Stimulated activated naive B cell treated with anti-CD40 and anti-IgM and Interleukin-4, amounts not matched to agents 10 μg/mL and 1 μg/mL and 100 μg/mL, for 72 hours (primary cell): ENCODE measurements at regions not wholly inside any gene's neighbourhood (a gene's known extent, or its start where the extent isn't known, plus 50 kb on each side); places are given as distances from the start of the nearest gene placed in this dataset.

ENCODE experiments used
- ATAC-seq, 2 donors: fragments of 150-1000 bp; cut with Tn5 transposase; replicated peaks; 2 replicates each; pipeline ENCODE4 v1.10.0; 2021; ENCODE audit warnings: moderate library complexity in 1 of 2
- DNase-seq: peaks from one replicate; pipeline ENCODE4 v3.0.0; 2021
- H3K27ac Mint-ChIP-seq: one replicate; pipeline ENCODE4 v1.8.0; 2022; ENCODE audit warnings: mild to moderate bottlenecking, mixed read lengths
- H3K27me3 Mint-ChIP-seq, 2 donors: one replicate each; pipeline ENCODE4 v1.8.0; 2022; ENCODE audit warnings: mixed read lengths in 2 of 2
- H3K36me3 Mint-ChIP-seq, 2 donors: one replicate each; pipeline ENCODE4 v1.8.0; 2022; ENCODE audit warnings: mixed read lengths in 2 of 2, mild to moderate bottlenecking in 1 of 2
- H3K4me1 Mint-ChIP-seq, 2 donors: one replicate each; pipeline ENCODE4 v1.8.0; 2022; ENCODE audit warnings: mixed read lengths in 2 of 2, mild to moderate bottlenecking in 1 of 2
- H3K4me3 Mint-ChIP-seq, 2 donors: one replicate each; pipeline ENCODE4 v1.8.0; 2022; ENCODE audit warnings: mild to moderate bottlenecking in 2 of 2, mixed read lengths in 2 of 2, moderate library complexity in 1 of 2
- H3K9me3 Mint-ChIP-seq, 2 donors: one replicate each; pipeline ENCODE4 v1.8.0; 2022; ENCODE audit warnings: mixed read lengths in 2 of 2, mild to moderate bottlenecking in 1 of 2

- DNase-seq (no peak), ATAC-seq (no peak)
- Mint-ChIP-seq H3K27ac (no peak overlapping the region), H3K36me3 (no peaks in the 10 kb centered on the region), H3K4me1 (peaks cover 6 to 9% of the 10 kb centered on the region in 2 donors), H3K27me3 (peaks cover 22 to 36% of the 10 kb centered on the region in 2 donors), H3K4me3 (no peak overlapping the region), H3K9me3 (no peaks in the 10 kb centered on the region)
These were observed 574.1 kb upstream of the ID2 start for GRCh38 chr2:8107621-8108378.

GRCh38 chr2:8110716-8111115 is 571.1 kb upstream of the ID2 start:
- Mint-ChIP-seq H3K4me3 (no peak overlapping the region), H3K27ac (no peak overlapping the region), H3K36me3 (no peaks in the 10 kb centered on the region), H3K4me1 (peaks cover 6 to 9% of the 10 kb centered on the region in 2 donors), H3K27me3 (peaks cover 35 to 51% of the 10 kb centered on the region in 2 donors), H3K9me3 (no peaks in the 10 kb centered on the region)
- ATAC-seq: no peak
- no peak for DNase-seq

DNA sequence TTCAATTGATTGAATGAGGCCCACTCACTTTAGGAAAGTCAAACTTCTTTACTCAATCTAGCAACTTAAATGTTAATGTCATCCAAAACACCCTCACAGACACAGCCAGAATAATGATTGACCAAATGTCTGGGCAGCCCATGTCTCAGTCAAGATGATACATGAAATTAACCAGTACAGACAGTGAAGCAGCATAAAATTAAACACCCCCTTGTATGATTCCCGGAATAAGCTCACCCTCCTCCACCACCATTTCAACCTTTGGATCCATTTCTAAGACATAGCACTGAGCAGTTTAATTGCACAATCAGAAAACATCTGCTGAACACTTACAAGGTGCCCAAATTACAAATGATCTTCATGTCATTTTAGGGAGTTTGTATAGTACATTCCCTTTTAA is 570.7 kb upstream of the ID2 start:
- Mint-ChIP-seq H3K36me3 (no peaks in the 10 kb centered on the region), H3K27ac (no peak overlapping the region), H3K27me3 (peaks cover 35 to 50% of the 10 kb centered on the region in 2 donors), H3K4me1 (peaks cover 9 to 11% of the 10 kb centered on the region in 2 donors), H3K9me3 (no peaks in the 10 kb centered on the region), H3K4me3 (no peak overlapping the region)
- DNase-seq: no peak
- no peak for ATAC-seq

DNA sequence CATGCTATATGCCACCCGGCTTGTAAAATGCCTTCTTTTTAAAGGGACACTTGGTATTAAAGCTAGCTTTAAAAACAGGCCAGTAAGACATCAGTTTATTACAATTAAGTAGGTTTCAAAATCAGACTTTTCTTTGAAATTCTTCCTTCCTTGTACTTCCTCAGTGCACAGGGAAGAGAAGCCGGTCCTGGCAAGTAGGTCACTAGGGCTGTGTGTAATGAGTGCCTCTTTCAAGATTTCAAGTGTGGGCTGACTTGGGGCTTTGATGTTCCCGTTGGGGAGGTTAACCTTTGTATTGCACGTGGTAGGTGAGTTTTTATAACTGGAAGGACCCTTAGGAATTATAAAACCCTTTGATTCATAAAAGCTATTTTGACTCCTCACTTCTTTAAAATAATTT is 566.4 kb upstream of the ID2 start:
- Mint-ChIP-seq H3K4me3 (no peak overlapping the region), H3K27ac (no peak overlapping the region), H3K27me3 (peaks cover 43 to 47% of the 10 kb centered on the region in 2 donors), H3K9me3 (no peaks in the 10 kb centered on the region), H3K4me1 (peaks cover 10 to 11% of the 10 kb centered on the region in 2 donors), H3K36me3 (no peaks in the 10 kb centered on the region)
- DNase-seq: no peak
- ATAC-seq: no peak

GRCh38 chr2:8115966-8116365 is 565.9 kb upstream of the ID2 start:
- H3K9me3 Mint-ChIP-seq: no peaks in the 10 kb centered on the region
- peaks cover 10 to 11% of the 10 kb centered on the region in 2 donors for H3K4me1 Mint-ChIP-seq
- H3K27ac Mint-ChIP-seq: no peak overlapping the region
- ATAC-seq (no peak), DNase-seq (no peak)
- peaks cover 43 to 47% of the 10 kb centered on the region in 2 donors for H3K27me3 Mint-ChIP-seq
- no peak overlapping the region for H3K4me3 Mint-ChIP-seq
- no peaks in the 10 kb centered on the region for H3K36me3 Mint-ChIP-seq

- ATAC-seq (peak; percentile 98 to 100), DNase-seq (peak; percentile 20)
- Mint-ChIP-seq H3K27me3 (peaks cover 37 to 40% of the 10 kb centered on the region in 2 donors), H3K9me3 (no peaks in the 10 kb centered on the region), H3K4me3 (no peak overlapping the region), H3K4me1 (peaks cover 10 to 11% of the 10 kb centered on the region in 2 donors), H3K27ac (no peak overlapping the region), H3K36me3 (no peaks in the 10 kb centered on the region)
These were observed 565.2 kb upstream of the ID2 start for GRCh38 chr2:8116661-8117060.

GRCh38 chr2:8118940-8119781 is 562.7 kb upstream of the ID2 start:
- no peaks in the 10 kb centered on the region for H3K36me3 Mint-ChIP-seq
- no peaks in the 10 kb centered on the region for H3K9me3 Mint-ChIP-seq
- H3K4me1 Mint-ChIP-seq: peaks cover 10 to 11% of the 10 kb centered on the region in 2 donors
- peaks cover 20 to 23% of the 10 kb centered on the region in 2 donors for H3K27me3 Mint-ChIP-seq
- no peak overlapping the region for H3K4me3 Mint-ChIP-seq
- peak overlapping the region; percentile 66 for H3K27ac Mint-ChIP-seq
- ATAC-seq (no peak), DNase-seq (no peak)

DNA sequence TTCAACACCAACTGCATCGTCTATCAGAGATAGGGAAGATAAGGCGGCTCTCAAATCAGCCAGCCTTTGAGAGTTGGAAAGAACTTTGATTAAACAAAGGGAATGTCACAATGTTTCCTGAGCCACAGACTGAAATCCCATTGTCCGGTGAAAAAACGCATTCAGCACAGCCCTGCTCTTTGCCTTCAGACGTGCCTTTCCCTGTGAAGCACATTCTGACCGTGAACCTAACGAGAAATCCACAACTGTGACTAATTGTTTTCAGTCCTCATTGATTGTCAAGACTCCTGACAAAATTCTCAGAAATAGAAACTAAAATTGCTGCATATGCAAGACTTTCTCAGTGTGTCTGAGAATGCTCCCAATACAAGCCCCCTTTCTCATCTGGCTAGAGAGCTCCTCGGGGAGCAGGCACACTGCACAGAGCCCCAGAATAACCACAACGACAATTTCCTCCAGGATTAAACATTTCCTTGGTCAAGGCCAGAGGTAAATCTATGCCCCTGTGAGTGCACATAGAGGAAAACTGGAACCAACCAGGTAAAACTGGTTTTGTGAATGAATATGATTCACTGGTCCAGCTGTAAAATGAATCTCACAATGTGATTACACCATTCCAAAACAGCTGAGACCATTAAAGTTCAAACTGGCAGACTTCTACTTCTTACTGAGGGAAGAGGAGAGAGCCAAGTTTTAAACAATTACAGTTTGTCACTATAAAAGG is 561.9 kb upstream of the ID2 start:
- no peak for ATAC-seq
- Mint-ChIP-seq H3K27ac (peak overlapping the region; percentile 66), H3K4me1 (peaks cover 10 to 11% of the 10 kb centered on the region in 2 donors), H3K27me3 (peaks cover 13 to 19% of the 10 kb centered on the region in 2 donors), H3K9me3 (no peaks in the 10 kb centered on the region), H3K4me3 (no peak overlapping the region), H3K36me3 (no peaks in the 10 kb centered on the region)
- no peak for DNase-seq

GRCh38 chr2:8120506-8120860 is 561.4 kb upstream of the ID2 start:
- Mint-ChIP-seq H3K4me3 (no peak overlapping the region), H3K9me3 (no peaks in the 10 kb centered on the region), H3K27ac (no peak overlapping the region), H3K4me1 (peaks cover 10 to 11% of the 10 kb centered on the region in 2 donors), H3K36me3 (no peaks in the 10 kb centered on the region), H3K27me3 (peaks cover 12 to 13% of the 10 kb centered on the region in 2 donors)
- ATAC-seq: no peak
- DNase-seq: no peak

GRCh38 chr2:8121022-8121825 is 560.6 kb upstream of the ID2 start:
- Mint-ChIP-seq H3K27me3 (peaks cover 10 to 14% of the 10 kb centered on the region in 2 donors), H3K4me3 (no peak overlapping the region), H3K9me3 (no peaks in the 10 kb centered on the region), H3K27ac (no peak overlapping the region), H3K36me3 (no peaks in the 10 kb centered on the region), H3K4me1 (peaks cover 7 to 8% of the 10 kb centered on the region in 2 donors)
- ATAC-seq: no peak
- DNase-seq: no peak

- H3K27ac Mint-ChIP-seq: no peak overlapping the region
- no peaks in the 10 kb centered on the region for H3K36me3 Mint-ChIP-seq
- ATAC-seq (no peak), DNase-seq (no peak)
- H3K4me1 Mint-ChIP-seq: peaks cover 0 to 1% of the 10 kb centered on the region in 2 donors
- H3K9me3 Mint-ChIP-seq: no peaks in the 10 kb centered on the region
- H3K4me3 Mint-ChIP-seq: no peak overlapping the region
- peaks cover 8 to 16% of the 10 kb centered on the region in 2 donors for H3K27me3 Mint-ChIP-seq
These were observed 559.9 kb upstream of the ID2 start for GRCh38 chr2:8121826-8122513.

DNA sequence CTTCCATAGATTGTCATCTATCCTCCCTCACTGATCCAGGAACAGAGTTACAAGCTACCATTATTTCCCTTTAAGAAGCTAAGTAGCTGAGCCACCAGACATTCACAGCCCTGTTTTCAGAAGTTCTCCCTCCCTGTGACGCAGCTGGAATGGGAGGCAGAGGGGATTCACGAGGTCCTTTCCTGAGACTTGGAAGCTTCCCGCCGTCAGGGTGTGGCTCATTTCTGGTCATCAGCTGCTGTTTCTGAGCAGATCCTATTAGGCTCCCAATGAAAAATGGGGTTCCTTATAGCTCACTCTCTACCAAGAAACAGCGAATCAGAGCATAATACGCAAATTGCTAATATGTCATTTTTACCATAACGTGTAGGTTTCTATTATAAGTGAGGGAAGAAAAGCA is 559.3 kb upstream of the ID2 start:
- no peaks in the 10 kb centered on the region for H3K36me3 Mint-ChIP-seq
- no peak overlapping the region for H3K4me3 Mint-ChIP-seq
- no peak for DNase-seq
- no peak for ATAC-seq
- H3K4me1 Mint-ChIP-seq: no peaks in the 10 kb centered on the region
- peaks cover 0 to 1% of the 10 kb centered on the region in 2 donors for H3K9me3 Mint-ChIP-seq
- H3K27ac Mint-ChIP-seq: no peak overlapping the region
- H3K27me3 Mint-ChIP-seq: peaks cover 8 to 16% of the 10 kb centered on the region in 2 donors

DNA sequence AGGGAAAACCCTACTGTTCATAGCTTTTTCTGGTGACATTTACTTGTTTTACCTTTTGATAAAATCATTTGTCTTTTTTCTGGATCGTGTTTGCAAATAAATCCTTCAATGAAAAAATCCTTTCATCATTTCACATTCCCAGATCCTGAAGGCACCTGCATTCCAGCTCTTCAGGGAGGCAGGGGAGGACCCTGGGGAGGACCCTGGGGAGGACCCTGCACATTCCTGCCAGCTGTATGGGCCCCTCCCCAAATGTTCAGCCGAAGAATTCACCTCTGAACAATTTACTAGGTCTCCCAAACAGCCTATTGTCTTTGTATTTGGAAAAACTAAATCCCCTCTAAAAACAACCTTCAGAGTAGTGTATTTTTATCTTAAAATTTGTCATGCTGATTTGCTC is 558.4 kb upstream of the ID2 start:
- Mint-ChIP-seq H3K27ac (no peak overlapping the region), H3K4me1 (no peaks in the 10 kb centered on the region), H3K4me3 (no peak overlapping the region), H3K9me3 (peaks cover 0 to 2% of the 10 kb centered on the region in 2 donors), H3K27me3 (peaks cover 9 to 14% of the 10 kb centered on the region in 2 donors), H3K36me3 (no peaks in the 10 kb centered on the region)
- DNase-seq (no peak), ATAC-seq (no peak)
